HG03558 (cell line): ENCODE measurements at regions not wholly inside any gene's neighbourhood (a gene's known extent, or its start where the extent isn't known, plus 50 kb on each side); places are given as distances from the start of the nearest gene placed in this dataset.
"Not testable (repeated sequence)": the region's sequence is repeated elsewhere in the genome, so short reads cannot be mapped to it uniquely, and the experiment has no call there.

Experiments used
- ATAC-seq: cut with Tn5 transposase; IDR thresholded peaks from one replicate; pipeline ENCODE4 v1.9.1; 2021; ENCODE audit warnings: moderate number of reproducible peaks; ENCODE audit not compliant: unreplicated experiment; ENCODE audit errors: extremely low read depth

- not testable (repeated sequence) for ATAC-seq
Observed at GRCh38 chr4:17436047-17436749, 75.7 kb downstream of the QDPR start.

GRCh38 chr4:17433827-17434226 is 78.1 kb downstream of the QDPR start:
- no peak for ATAC-seq

- no peak for ATAC-seq
Observed at GRCh38 chr4:17427991-17428390, 83.9 kb downstream of the QDPR start.

GRCh38 chr4:17426222-17426621 is 85.7 kb downstream of the QDPR start:
- ATAC-seq: no peak

GRCh38 chr4:17418010-17418409 is 93.9 kb downstream of the QDPR start:
- ATAC-seq: no peak

- no peak for ATAC-seq
Observed at GRCh38 chr4:17414392-17414791, 97.5 kb downstream of the QDPR start.

GRCh38 chr4:17400686-17401085 is 111.2 kb downstream of the QDPR start:
- ATAC-seq: no peak

- ATAC-seq: no peak
Observed at GRCh38 chr4:17398805-17399204, 113.1 kb downstream of the QDPR start.

GRCh38 chr4:17398035-17398434 is 113.9 kb downstream of the QDPR start:
- ATAC-seq: no peak

- ATAC-seq: no peak
Observed at GRCh38 chr4:17397611-17398010, 114.3 kb downstream of the QDPR start.

- ATAC-seq: peak; percentile 52
Observed at GRCh38 chr4:17385403-17385802, 126.5 kb downstream of the QDPR start.

- ATAC-seq: no peak
Observed at GRCh38 chr4:17380347-17380746, 131.5 kb downstream of the QDPR start.

GRCh38 chr4:17376205-17376604 is 135.7 kb downstream of the QDPR start:
- ATAC-seq: no peak

- no peak for ATAC-seq
Observed at GRCh38 chr4:17373666-17374065, 138.2 kb downstream of the QDPR start.

- ATAC-seq: no peak
Observed at GRCh38 chr4:17370818-17371217, 141.1 kb downstream of the QDPR start.

GRCh38 chr4:17368408-17368807 is 143.5 kb downstream of the QDPR start:
- ATAC-seq: no peak

- ATAC-seq: no peak
Observed at GRCh38 chr4:17367201-17367600, 144.7 kb downstream of the QDPR start.

- ATAC-seq: no peak
Observed at GRCh38 chr4:17366496-17366895, 145.4 kb downstream of the QDPR start.

GRCh38 chr4:17362430-17362829 is 149.5 kb downstream of the QDPR start:
- ATAC-seq: no peak

- ATAC-seq: no peak
Observed at GRCh38 chr4:17358241-17358640, 153.6 kb downstream of the QDPR start.

- ATAC-seq: no peak
Observed at GRCh38 chr4:17356926-17357325, 155.0 kb downstream of the QDPR start.

- ATAC-seq: no peak
Observed at GRCh38 chr4:17352357-17352756, 159.5 kb downstream of the QDPR start.

- no peak for ATAC-seq
Observed at GRCh38 chr4:17347445-17347844, 164.4 kb downstream of the QDPR start.
